Fibroblast of lung (primary cell): ENCODE measurements at regions not wholly inside any gene's neighbourhood (a gene's known extent, or its start where the extent isn't known, plus 50 kb on each side); places are given as distances from the start of the nearest gene placed in this dataset.

ENCODE experiments used
- DNase-seq, 2 donors: peaks; one replicate each; pipeline versions ENCODE4 v3.0.0 to v3.0.0-alpha.2; 2010; ENCODE audit warnings: low read depth in 2 of 2
- H2AFZ ChIP-seq: 2 replicates; pipeline ENCODE4 v1.5.1; 2012; ENCODE audit warnings: low read length, control low read depth, inconsistent platforms
- H3K27ac ChIP-seq: 2 replicates; pipeline ENCODE4 v1.5.1; 2011; ENCODE audit warnings: low read length, control low read depth; ENCODE audit not compliant: insufficient read depth
- H3K27me3 ChIP-seq: 2 replicates; pipeline ENCODE4 v1.5.1; 2011; ENCODE audit warnings: mild to moderate bottlenecking, low read length; ENCODE audit not compliant: control insufficient read depth, insufficient read depth
- H3K36me3 ChIP-seq: 2 replicates; pipeline ENCODE4 v1.5.1; 2011; ENCODE audit warnings: low read length; ENCODE audit not compliant: control insufficient read depth, insufficient read depth
- H3K4me1 ChIP-seq: 2 replicates; pipeline ENCODE4 v1.5.1; 2011; ENCODE audit warnings: low read length; ENCODE audit not compliant: control insufficient read depth, insufficient read depth; ENCODE audit errors: extremely low read depth
- H3K4me2 ChIP-seq: 2 replicates; pipeline ENCODE4 v1.5.1; 2011; ENCODE audit warnings: low read length, control low read depth; ENCODE audit not compliant: insufficient read depth; ENCODE audit errors: extremely low read depth
- H3K4me3 ChIP-seq, 4 experiments: fragments of 200-600 bp in 1 of 4; sonication (generic) in 1 of 4; replicated peaks in 1 of 4; 2 replicates each; pipeline ENCODE4 v1.5.1; 2011 to 2016; ENCODE audit warnings: low read length in 4 of 4, low read depth in 3 of 4, mild to moderate bottlenecking in 3 of 4, control low read depth in 2 of 4, inconsistent platforms in 1 of 4, mixed read lengths in 1 of 4; ENCODE audit not compliant: insufficient read depth in 1 of 4; ENCODE audit errors: control extremely low read depth in 1 of 4
- H3K79me2 ChIP-seq: 2 replicates; pipeline ENCODE4 v1.5.1; 2012; ENCODE audit warnings: mild to moderate bottlenecking, low read length, inconsistent platforms; ENCODE audit not compliant: control insufficient read depth, insufficient read depth
- H3K9ac ChIP-seq: 2 replicates; pipeline ENCODE4 v1.5.1; 2011; ENCODE audit warnings: mild to moderate bottlenecking, low read length, control low read depth; ENCODE audit not compliant: insufficient read depth
- H3K9me3 ChIP-seq: 2 replicates; pipeline ENCODE4 v1.5.1; 2012; ENCODE audit warnings: low read depth, low read length; ENCODE audit not compliant: control insufficient read depth, insufficient read depth
- H4K20me1 ChIP-seq: 2 replicates; pipeline ENCODE4 v1.5.1; 2011; ENCODE audit warnings: low read length; ENCODE audit not compliant: control insufficient read depth, insufficient read depth; ENCODE audit errors: extremely low read depth
- EZH2 ChIP-seq: IDR thresholded peaks from 2 replicates; pipeline ENCODE4 v1.5.1; 2012; ENCODE audit warnings: low read length, control low read depth, mild to moderate bottlenecking; ENCODE audit errors: missing control alignments
- TF ChIP-seq, protein P1 (sequence below), 2 donors: IDR thresholded peaks in 1 of 2; conservative IDR thresholded peaks in 1 of 2; 1 replicate in 1 of 2; 2 replicates in 1 of 2; pipeline ENCODE4 v1.5.1; 2011 to 2012; ENCODE audit warnings: low read length in 2 of 2, control low read depth in 1 of 2, inconsistent platforms in 1 of 2, low read depth in 1 of 2, mild to moderate bottlenecking in 1 of 2

DNA sequence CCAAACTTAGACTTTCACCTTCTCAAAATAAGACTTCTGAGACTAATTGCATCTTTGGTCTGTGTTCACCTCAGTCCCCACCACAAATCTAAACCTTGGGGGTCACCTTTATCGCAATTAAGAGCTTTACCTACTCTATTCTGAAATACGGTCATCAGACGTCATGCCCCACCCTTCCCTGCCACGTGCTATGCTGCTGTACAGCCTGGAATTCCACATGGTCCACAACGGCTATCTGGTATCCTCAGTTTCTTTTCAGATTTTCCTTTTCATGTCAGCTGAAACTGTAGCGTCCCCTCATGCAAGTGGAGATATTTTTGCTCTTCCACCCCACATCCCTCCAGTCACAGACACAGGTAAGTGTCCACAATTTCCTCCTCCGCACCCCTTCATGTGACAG, 511.1 kb downstream of the DIRAS2 start:
- TF ChIP-seq EZH2 = no peak
- TF ChIP-seq, protein P1, sequence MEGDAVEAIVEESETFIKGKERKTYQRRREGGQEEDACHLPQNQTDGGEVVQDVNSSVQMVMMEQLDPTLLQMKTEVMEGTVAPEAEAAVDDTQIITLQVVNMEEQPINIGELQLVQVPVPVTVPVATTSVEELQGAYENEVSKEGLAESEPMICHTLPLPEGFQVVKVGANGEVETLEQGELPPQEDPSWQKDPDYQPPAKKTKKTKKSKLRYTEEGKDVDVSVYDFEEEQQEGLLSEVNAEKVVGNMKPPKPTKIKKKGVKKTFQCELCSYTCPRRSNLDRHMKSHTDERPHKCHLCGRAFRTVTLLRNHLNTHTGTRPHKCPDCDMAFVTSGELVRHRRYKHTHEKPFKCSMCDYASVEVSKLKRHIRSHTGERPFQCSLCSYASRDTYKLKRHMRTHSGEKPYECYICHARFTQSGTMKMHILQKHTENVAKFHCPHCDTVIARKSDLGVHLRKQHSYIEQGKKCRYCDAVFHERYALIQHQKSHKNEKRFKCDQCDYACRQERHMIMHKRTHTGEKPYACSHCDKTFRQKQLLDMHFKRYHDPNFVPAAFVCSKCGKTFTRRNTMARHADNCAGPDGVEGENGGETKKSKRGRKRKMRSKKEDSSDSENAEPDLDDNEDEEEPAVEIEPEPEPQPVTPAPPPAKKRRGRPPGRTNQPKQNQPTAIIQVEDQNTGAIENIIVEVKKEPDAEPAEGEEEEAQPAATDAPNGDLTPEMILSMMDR (conservative IDR thresholded peaks at IDR 0.05 in 1 of 2, IDR thresholded peaks at IDR 0.05 in 1 of 2; ENCODE audit: low read depth in 1 of 2, low read length in 2 of 2) = no peak
- no peaks in the 10 kb centered on the region for H3K27me3 ChIP-seq
- no peak for DNase-seq
- H3K9ac ChIP-seq = no peak overlapping the region
- no peaks in the 10 kb centered on the region for H4K20me1 ChIP-seq
- no peaks in the 10 kb centered on the region for H3K79me2 ChIP-seq
- no peak overlapping the region for H2AFZ ChIP-seq
- H3K4me1 ChIP-seq = no peaks in the 10 kb centered on the region
- H3K27ac ChIP-seq = no peak overlapping the region
- no peaks in the 10 kb centered on the region for H3K9me3 ChIP-seq
- H3K4me2 ChIP-seq = no peak overlapping the region
- no peaks in the 10 kb centered on the region for H3K36me3 ChIP-seq
- H3K4me3 ChIP-seq = no peak overlapping the region

DNA sequence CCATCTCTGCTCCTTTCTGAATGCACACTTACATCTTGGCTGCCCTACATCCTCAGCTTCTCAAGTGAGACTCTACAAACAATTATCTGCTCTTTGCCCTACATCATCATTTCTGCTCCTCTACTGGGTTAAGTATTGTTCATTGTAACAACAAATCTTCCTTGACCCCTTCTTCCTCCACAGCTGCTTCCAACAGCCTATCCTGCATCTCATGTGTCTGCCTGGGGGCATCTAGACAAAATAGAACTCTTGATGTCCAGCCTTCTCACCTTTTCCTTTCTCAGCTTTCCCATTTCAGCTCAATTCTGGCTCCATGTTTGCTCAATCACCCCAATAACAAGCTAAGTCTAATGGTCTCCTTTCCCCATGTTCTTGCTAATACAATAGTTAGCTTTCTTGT, 509.8 kb downstream of the DIRAS2 start:
- no peak for TF ChIP-seq EZH2
- TF ChIP-seq, protein P1 (conservative IDR thresholded peaks at IDR 0.05 in 1 of 2, IDR thresholded peaks at IDR 0.05 in 1 of 2; ENCODE audit: low read depth in 1 of 2, low read length in 2 of 2) = no peak
- Histone ChIP-seq H3K4me2 (no peak overlapping the region), H3K27ac (no peak overlapping the region), H4K20me1 (no peaks in the 10 kb centered on the region), H3K27me3 (no peaks in the 10 kb centered on the region), H3K9ac (no peak overlapping the region), H2AFZ (no peak overlapping the region), H3K4me3 (no peak overlapping the region), H3K9me3 (no peaks in the 10 kb centered on the region), H3K36me3 (no peaks in the 10 kb centered on the region), H3K79me2 (no peaks in the 10 kb centered on the region), H3K4me1 (no peaks in the 10 kb centered on the region)
- DNase-seq = no peak

DNA sequence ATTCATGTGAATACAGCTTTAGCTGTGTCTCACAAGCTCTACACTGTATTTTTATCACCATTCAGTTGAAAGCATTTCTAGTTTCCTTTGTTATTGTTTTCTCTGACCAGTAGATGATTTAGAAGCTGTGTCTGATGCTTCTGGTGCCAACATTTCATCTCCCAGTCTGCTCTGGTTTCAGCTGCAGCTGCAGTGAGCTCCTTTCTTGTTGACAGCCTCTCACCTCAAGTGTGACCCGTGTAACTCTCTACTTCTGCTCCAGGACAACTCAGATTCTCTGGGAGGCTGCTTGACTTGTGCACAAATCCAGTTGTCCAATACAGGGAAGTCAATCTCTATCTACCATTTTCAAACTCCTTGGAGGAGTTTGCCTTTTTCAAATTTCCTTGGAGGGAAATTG, 504.8 kb downstream of the DIRAS2 start:
- Histone ChIP-seq H3K27me3 (no peaks in the 10 kb centered on the region), H3K9me3 (no peaks in the 10 kb centered on the region), H3K4me3 (no peak overlapping the region), H4K20me1 (no peaks in the 10 kb centered on the region), H3K27ac (no peak overlapping the region), H3K79me2 (no peaks in the 10 kb centered on the region), H3K4me1 (no peaks in the 10 kb centered on the region), H2AFZ (no peak overlapping the region), H3K9ac (no peak overlapping the region), H3K36me3 (no peaks in the 10 kb centered on the region), H3K4me2 (no peak overlapping the region)
- no peak for TF ChIP-seq EZH2
- TF ChIP-seq, protein P1 (conservative IDR thresholded peaks at IDR 0.05 in 1 of 2, IDR thresholded peaks at IDR 0.05 in 1 of 2; ENCODE audit: low read depth in 1 of 2, low read length in 2 of 2) = no peak
- DNase-seq = peak in 1 of 2 donors; percentile 2
